ENCODE measurements at regions not wholly inside any gene's neighbourhood (a gene's known extent, or its start where the extent isn't known, plus 50 kb on each side); places are given as distances from the start of the nearest gene placed in this dataset.

DNA sequence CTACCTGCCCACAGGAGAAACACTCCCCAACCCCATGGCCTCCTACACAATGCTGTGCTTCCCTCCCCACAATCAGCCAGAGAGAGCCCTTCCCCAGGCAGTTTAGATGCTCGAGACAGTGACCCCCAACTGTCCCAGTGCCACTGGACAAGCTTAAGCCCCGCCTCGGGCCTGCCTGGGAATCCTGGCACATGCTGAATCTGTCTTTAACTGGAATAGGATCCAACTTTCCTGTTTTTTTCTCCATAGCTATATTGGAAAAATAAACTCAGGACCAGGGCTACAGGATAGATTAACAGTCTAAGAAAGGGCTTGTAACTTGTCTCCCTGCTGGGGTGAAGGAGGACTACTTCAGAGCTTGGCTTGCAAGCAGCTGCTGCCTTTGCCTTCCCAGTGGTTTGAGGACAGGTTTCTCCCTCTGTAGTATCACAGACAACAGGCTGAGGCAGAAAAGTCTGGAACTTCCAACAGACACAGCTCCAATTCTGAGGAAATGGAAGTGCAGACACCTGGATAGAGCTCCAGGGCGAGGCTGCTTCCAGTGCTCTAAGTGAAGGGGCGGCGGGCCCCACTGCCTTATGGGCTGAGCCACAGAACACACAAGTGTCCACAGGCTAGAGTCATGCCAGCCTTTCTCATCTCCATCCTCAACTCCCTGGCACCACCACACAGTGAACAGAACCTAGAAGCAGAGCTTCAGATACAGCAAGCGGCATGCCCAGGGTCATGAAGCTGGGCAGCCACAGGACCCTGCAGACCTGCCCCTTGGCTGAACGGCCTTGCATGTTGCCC, 228.3 kb downstream of the TUBA3C start:
- no peak overlapping the region for H3K9ac ChIP-seq (ENCODE audit: low read depth in 1 of 2, low read length in 2 of 2)
- H3K36me3 ChIP-seq (ENCODE audit: control insufficient read depth in 1 of 2, insufficient read depth in 2 of 2, low read length in 2 of 2), result no peaks in the 10 kb centered on the region
- no peak overlapping the region for H3K27ac ChIP-seq (ENCODE audit: low read depth, low read length)
- no peaks in the 10 kb centered on the region for H3K4me1 ChIP-seq (ENCODE audit: control insufficient read depth in 1 of 2, insufficient read depth in 2 of 2, low read length in 2 of 2)
- H3K9me3 ChIP-seq (ENCODE audit: control insufficient read depth in 1 of 2, low read length in 2 of 2), result peaks cover 28 to 46% of the 10 kb centered on the region in 2 donors
- H3K4me3 ChIP-seq (ENCODE audit: low read depth in 1 of 2, low read length in 2 of 2), result no peak overlapping the region
- H3K27me3 ChIP-seq (ENCODE audit: control insufficient read depth in 1 of 2, insufficient read depth in 2 of 2, low read length in 2 of 2), result no peaks in the 10 kb centered on the region

DNA sequence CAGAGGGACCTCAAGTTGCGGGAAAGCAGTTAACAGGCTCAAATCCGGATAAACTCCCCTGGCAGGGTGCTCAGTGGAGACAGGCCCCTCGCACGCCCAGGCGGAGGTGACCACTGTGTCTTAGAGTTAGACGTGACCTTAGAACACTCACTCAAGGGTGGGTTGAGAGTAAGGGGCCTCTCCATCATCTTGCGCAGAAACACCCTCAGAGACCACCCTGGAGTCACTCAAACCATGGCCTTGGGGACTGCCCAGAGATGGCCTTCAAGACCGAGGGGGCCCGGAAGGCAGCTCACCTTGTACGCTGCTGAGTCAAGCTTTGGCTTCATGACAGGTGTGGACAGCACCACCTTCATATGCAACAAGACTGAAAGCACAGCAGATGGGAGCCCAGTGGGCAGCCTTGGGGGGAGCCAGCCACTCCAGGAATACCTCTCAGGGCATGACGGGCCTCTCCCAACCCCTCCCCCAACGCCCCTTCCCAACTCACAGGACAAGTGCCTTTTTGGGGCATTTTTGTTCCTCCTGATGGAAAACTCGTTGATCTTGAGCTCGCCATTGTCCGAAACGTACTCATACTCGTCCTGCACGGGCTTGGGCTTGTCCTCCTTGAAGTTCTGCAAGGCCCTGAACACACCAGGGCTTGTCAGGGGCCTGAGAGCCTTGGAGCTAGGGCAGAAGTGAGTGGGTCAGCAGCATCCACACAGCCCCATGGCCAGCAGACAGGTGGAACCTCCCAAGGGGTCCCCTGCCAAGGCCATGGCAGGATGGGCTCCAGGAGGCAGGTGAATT, 229.2 kb downstream of the TUBA3C start:
- Histone ChIP-seq H3K9ac (ENCODE audit: low read depth in 1 of 2, low read length in 2 of 2) (no peak overlapping the region), H3K36me3 (ENCODE audit: control insufficient read depth in 1 of 2, insufficient read depth in 2 of 2, low read length in 2 of 2) (no peaks in the 10 kb centered on the region), H3K27me3 (ENCODE audit: control insufficient read depth in 1 of 2, insufficient read depth in 2 of 2, low read length in 2 of 2) (no peaks in the 10 kb centered on the region), H3K4me3 (ENCODE audit: low read depth in 1 of 2, low read length in 2 of 2) (no peak overlapping the region), H3K4me1 (ENCODE audit: control insufficient read depth in 1 of 2, insufficient read depth in 2 of 2, low read length in 2 of 2) (no peaks in the 10 kb centered on the region), H3K27ac (ENCODE audit: low read depth, low read length) (no peak overlapping the region), H3K9me3 (ENCODE audit: control insufficient read depth in 1 of 2, low read length in 2 of 2) (peaks cover 21 to 48% of the 10 kb centered on the region in 2 donors)

DNA sequence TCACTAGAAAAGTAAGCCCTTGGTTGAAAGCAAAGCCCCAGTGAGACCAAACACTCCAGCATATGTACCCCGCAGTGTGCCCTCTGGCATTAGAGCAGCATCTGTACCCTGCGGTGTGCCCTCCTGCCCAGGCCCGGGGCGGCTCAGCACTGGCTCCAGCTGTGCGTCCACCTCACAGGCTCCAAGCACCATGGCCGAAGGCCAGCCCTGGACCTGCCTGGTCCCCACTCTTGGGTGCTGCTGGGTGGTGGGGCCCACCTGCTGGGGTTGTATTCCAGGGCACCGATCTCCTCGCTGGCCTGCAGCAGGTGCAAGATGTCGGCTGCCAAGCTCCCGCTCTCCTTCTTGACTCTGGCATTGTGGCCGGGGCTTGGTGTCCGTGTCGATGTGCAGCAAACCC, 230.2 kb downstream of the TUBA3C start:
- H3K27ac ChIP-seq (ENCODE audit: low read depth, low read length), result no peak overlapping the region
- no peak overlapping the region for H3K9ac ChIP-seq (ENCODE audit: low read depth in 1 of 2, low read length in 2 of 2)
- no peaks in the 10 kb centered on the region for H3K27me3 ChIP-seq (ENCODE audit: control insufficient read depth in 1 of 2, insufficient read depth in 2 of 2, low read length in 2 of 2)
- H3K36me3 ChIP-seq (ENCODE audit: control insufficient read depth in 1 of 2, insufficient read depth in 2 of 2, low read length in 2 of 2), result no peaks in the 10 kb centered on the region
- no peaks in the 10 kb centered on the region for H3K4me1 ChIP-seq (ENCODE audit: control insufficient read depth in 1 of 2, insufficient read depth in 2 of 2, low read length in 2 of 2)
- no peak overlapping the region for H3K4me3 ChIP-seq (ENCODE audit: low read depth in 1 of 2, low read length in 2 of 2)
- peaks cover 11 to 45% of the 10 kb centered on the region in 2 donors for H3K9me3 ChIP-seq (ENCODE audit: control insufficient read depth in 1 of 2, low read length in 2 of 2)

DNA sequence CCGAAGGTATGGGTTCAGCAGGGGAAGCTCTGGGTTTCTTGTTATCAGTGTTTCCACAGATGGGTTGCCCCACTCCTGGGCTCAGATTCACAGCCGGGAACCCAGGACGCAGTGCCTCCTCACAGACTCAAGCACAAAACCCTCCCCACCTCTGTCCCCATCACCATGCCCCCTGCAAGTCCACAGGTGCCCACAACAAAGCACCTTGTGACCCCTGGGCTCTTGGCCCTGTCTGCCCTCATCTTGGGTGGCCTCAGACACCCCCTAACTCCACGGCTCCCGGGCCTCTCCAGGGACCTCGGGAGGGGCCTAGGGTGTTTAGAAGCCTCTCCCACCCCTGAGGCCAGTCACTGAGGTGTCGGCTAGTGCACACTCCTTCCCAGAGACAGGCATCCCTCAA, 231.7 kb downstream of the TUBA3C start:
- H3K27me3 ChIP-seq (ENCODE audit: control insufficient read depth in 1 of 2, insufficient read depth in 2 of 2, low read length in 2 of 2), result no peaks in the 10 kb centered on the region
- no peaks in the 10 kb centered on the region for H3K36me3 ChIP-seq (ENCODE audit: control insufficient read depth in 1 of 2, insufficient read depth in 2 of 2, low read length in 2 of 2)
- no peak overlapping the region for H3K27ac ChIP-seq (ENCODE audit: low read depth, low read length)
- no peaks in the 10 kb centered on the region for H3K4me1 ChIP-seq (ENCODE audit: control insufficient read depth in 1 of 2, insufficient read depth in 2 of 2, low read length in 2 of 2)
- H3K9ac ChIP-seq (ENCODE audit: low read depth in 1 of 2, low read length in 2 of 2), result no peak overlapping the region
- no peak overlapping the region for H3K4me3 ChIP-seq (ENCODE audit: low read depth in 1 of 2, low read length in 2 of 2)
- H3K9me3 ChIP-seq (ENCODE audit: control insufficient read depth in 1 of 2, low read length in 2 of 2), result peaks cover 7 to 38% of the 10 kb centered on the region in 2 donors

DNA sequence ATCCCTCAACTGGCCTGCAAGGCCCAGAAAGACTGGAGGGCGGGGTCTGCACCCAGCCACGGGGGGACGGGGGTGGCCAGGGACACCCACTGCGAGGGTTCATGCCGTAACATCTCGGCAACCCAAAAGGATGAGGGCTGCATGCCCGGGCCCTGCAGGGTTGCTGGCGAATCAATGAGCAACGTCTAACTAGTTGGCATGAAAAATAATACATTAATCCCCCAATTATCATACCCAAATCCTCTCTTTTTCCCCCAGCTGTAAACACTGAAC, 232.2 kb downstream of the TUBA3C start:
- no peaks in the 10 kb centered on the region for H3K36me3 ChIP-seq (ENCODE audit: control insufficient read depth in 1 of 2, insufficient read depth in 2 of 2, low read length in 2 of 2)
- H3K27ac ChIP-seq (ENCODE audit: low read depth, low read length), result no peak overlapping the region
- no peaks in the 10 kb centered on the region for H3K4me1 ChIP-seq (ENCODE audit: control insufficient read depth in 1 of 2, insufficient read depth in 2 of 2, low read length in 2 of 2)
- H3K9me3 ChIP-seq (ENCODE audit: control insufficient read depth in 1 of 2, low read length in 2 of 2), result peaks cover 11 to 38% of the 10 kb centered on the region in 2 donors
- no peak overlapping the region for H3K9ac ChIP-seq (ENCODE audit: low read depth in 1 of 2, low read length in 2 of 2)
- no peaks in the 10 kb centered on the region for H3K27me3 ChIP-seq (ENCODE audit: control insufficient read depth in 1 of 2, insufficient read depth in 2 of 2, low read length in 2 of 2)
- H3K4me3 ChIP-seq (ENCODE audit: low read depth in 1 of 2, low read length in 2 of 2), result no peak overlapping the region

DNA sequence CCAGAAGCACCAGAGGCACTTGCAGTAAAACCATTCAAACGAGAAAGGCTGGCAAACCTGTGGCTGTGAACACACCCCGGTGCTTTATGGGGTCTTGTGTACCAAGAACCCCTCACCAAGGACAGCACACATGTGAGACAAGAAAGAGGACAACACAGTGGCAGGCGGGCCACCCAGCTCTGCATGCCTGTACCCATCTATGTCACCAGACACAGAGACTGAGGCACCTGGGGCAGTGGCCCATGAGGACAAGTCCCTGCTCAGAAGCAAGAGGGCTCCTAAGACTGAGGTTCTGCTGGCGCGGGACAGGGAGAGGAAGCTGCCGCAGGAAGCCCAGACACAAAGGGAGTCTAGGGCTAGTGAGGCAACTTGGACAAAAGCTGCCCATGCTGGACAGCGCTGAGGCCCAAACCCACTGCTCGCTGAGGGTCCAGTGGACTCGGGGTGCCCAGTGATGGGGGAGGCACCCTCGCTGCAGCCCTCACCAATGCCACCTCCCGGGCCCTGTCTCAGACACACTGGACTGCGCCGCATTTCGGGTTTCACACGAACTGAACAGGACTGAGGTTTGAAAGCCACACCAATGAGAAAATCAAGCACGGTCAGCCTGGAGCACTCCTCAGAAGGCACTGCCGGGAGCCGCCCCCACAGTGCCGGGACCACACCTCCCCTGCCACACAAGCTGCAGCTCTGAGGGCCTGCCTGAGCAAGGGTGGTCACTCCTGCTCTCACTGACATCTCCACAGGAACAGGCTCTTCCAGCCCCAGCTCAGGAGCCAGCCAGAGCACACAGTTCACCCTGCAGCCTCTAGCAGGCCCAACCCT, 232.7 kb downstream of the TUBA3C start:
- Histone ChIP-seq H3K9ac (ENCODE audit: low read depth in 1 of 2, low read length in 2 of 2) (no peak overlapping the region), H3K4me1 (ENCODE audit: control insufficient read depth in 1 of 2, insufficient read depth in 2 of 2, low read length in 2 of 2) (no peaks in the 10 kb centered on the region), H3K4me3 (ENCODE audit: low read depth in 1 of 2, low read length in 2 of 2) (no peak overlapping the region), H3K27me3 (ENCODE audit: control insufficient read depth in 1 of 2, insufficient read depth in 2 of 2, low read length in 2 of 2) (no peaks in the 10 kb centered on the region), H3K9me3 (ENCODE audit: control insufficient read depth in 1 of 2, low read length in 2 of 2) (peaks cover 12 to 36% of the 10 kb centered on the region in 2 donors), H3K27ac (ENCODE audit: low read depth, low read length) (no peak overlapping the region), H3K36me3 (ENCODE audit: control insufficient read depth in 1 of 2, insufficient read depth in 2 of 2, low read length in 2 of 2) (no peaks in the 10 kb centered on the region)

DNA sequence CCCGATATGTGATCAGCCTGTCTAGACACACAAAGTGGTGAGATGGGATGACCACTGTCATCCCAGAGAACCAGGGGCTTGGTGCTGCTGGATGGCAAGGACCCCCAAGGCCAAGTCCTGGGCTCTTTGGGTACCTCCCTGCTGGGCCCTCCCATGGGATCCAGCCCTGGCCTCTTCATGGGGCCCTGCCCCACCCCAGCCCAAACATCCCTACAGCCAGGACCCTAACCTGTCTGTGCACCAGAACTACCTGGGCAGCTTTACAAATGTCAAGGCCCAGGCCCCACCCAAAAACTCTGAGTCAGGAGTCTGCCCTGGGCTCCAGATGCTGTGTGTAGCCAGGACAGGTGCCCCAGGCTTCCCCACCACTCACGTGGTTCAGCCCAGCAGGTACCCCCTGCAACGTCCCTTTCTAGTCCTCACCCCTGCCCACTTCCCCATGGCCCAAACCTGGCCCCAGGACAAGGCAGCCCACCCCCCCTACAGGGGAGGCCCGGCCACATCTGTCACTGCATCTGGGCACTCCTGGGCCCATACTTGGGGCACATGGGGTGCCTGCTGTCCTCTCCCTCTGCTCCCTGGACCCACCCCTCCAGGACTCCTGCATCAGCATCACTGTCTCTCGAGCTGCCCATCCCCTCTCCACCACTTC, 233.5 kb downstream of the TUBA3C start:
- no peaks in the 10 kb centered on the region for H3K36me3 ChIP-seq (ENCODE audit: control insufficient read depth in 1 of 2, insufficient read depth in 2 of 2, low read length in 2 of 2)
- no peak overlapping the region for H3K27ac ChIP-seq (ENCODE audit: low read depth, low read length)
- H3K9ac ChIP-seq (ENCODE audit: low read depth in 1 of 2, low read length in 2 of 2), result no peak overlapping the region
- no peaks in the 10 kb centered on the region for H3K27me3 ChIP-seq (ENCODE audit: control insufficient read depth in 1 of 2, insufficient read depth in 2 of 2, low read length in 2 of 2)
- H3K4me3 ChIP-seq (ENCODE audit: low read depth in 1 of 2, low read length in 2 of 2), result no peak overlapping the region
- peaks cover 8 to 34% of the 10 kb centered on the region in 2 donors for H3K9me3 ChIP-seq (ENCODE audit: control insufficient read depth in 1 of 2, low read length in 2 of 2)
- H3K4me1 ChIP-seq (ENCODE audit: control insufficient read depth in 1 of 2, insufficient read depth in 2 of 2, low read length in 2 of 2), result no peaks in the 10 kb centered on the region

DNA sequence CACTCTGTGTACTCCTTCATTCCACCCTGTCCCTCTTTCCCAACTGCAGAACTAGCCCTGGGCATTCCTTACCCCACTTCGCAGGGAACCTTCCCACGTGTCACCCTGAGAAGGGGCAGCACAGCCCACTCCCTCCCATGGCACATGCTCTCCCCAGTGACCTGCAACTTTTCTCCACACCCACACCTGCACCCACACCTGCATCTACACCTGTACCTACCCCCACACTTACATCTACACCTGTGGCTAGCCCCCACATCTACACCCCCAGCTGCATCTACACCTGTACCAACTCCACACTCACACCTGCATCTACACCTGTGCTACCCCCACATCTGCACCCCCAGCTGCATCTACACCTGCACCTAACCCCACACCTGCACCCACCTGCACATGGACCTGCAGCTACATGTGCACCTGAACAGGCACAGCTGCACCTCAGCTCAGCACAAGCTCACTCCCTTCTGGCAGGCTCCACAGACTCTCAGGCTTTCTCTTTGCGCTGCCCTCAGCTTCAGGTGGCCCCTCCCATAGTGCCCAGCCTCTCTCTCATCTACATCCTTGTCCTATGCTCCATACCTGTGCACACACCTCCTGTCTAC, 234.1 kb downstream of the TUBA3C start:
- Histone ChIP-seq H3K9me3 (ENCODE audit: control insufficient read depth in 1 of 2, low read length in 2 of 2) (peaks cover 8 to 30% of the 10 kb centered on the region in 2 donors), H3K4me3 (ENCODE audit: low read depth in 1 of 2, low read length in 2 of 2) (no peak overlapping the region), H3K9ac (ENCODE audit: low read depth in 1 of 2, low read length in 2 of 2) (no peak overlapping the region), H3K27ac (ENCODE audit: low read depth, low read length) (no peak overlapping the region), H3K36me3 (ENCODE audit: control insufficient read depth in 1 of 2, insufficient read depth in 2 of 2, low read length in 2 of 2) (no peaks in the 10 kb centered on the region), H3K4me1 (ENCODE audit: control insufficient read depth in 1 of 2, insufficient read depth in 2 of 2, low read length in 2 of 2) (no peaks in the 10 kb centered on the region), H3K27me3 (ENCODE audit: control insufficient read depth in 1 of 2, insufficient read depth in 2 of 2, low read length in 2 of 2) (no peaks in the 10 kb centered on the region)

DNA sequence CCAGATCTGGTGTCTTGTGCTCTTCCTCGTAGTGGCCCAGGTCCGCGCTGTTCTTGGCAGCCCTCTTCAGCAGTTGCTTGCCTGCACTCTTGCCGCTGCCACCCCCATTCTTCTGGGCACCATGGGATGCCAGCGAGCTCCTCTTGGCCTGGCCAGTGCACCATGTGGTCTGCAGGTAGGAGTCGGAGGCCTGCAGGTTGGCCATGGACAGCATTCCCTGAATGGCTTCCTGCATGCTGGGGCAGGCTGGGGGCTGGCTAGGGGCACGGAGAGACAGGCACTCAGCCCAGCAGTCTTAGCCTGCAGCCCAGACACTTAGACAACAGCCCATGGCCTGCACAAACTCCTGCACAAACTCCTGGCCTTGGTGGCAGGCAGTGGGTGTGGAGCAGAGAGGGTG, 234.9 kb downstream of the TUBA3C start:
- Histone ChIP-seq H3K36me3 (ENCODE audit: control insufficient read depth in 1 of 2, insufficient read depth in 2 of 2, low read length in 2 of 2) (no peaks in the 10 kb centered on the region), H3K27me3 (ENCODE audit: control insufficient read depth in 1 of 2, insufficient read depth in 2 of 2, low read length in 2 of 2) (no peaks in the 10 kb centered on the region), H3K4me1 (ENCODE audit: control insufficient read depth in 1 of 2, insufficient read depth in 2 of 2, low read length in 2 of 2) (no peaks in the 10 kb centered on the region), H3K4me3 (ENCODE audit: low read depth in 1 of 2, low read length in 2 of 2) (no peak overlapping the region), H3K27ac (ENCODE audit: low read depth, low read length) (no peak overlapping the region), H3K9ac (ENCODE audit: low read depth in 1 of 2, low read length in 2 of 2) (no peak overlapping the region), H3K9me3 (ENCODE audit: control insufficient read depth in 1 of 2, low read length in 2 of 2) (peaks cover 8 to 28% of the 10 kb centered on the region in 2 donors)

Data from duodenal mucosa (tissue), 2 donors.